Endothelial cell (in vitro differentiated cells): ENCODE measurements at regions not wholly inside any gene's neighbourhood (a gene's known extent, or its start where the extent isn't known, plus 50 kb on each side); places are given as distances from the start of the nearest gene placed in this dataset.
"Not testable (repeated sequence)": the region's sequence is repeated elsewhere in the genome, so short reads cannot be mapped to it uniquely, and the experiment has no call there.

Source experiments
- DNase-seq: peaks from one replicate; pipeline ENCODE4 v3.0.0; 2021; ENCODE audit warnings: low spot score
- H3K27ac Mint-ChIP-seq: one replicate; pipeline ENCODE4 v1.8.0; 2021; ENCODE audit warnings: mixed read lengths, inconsistent platforms; ENCODE audit not compliant: unreplicated experiment
- H3K27me3 Mint-ChIP-seq: one replicate; pipeline ENCODE4 v1.8.0; 2021; ENCODE audit warnings: mild to moderate bottlenecking, moderate library complexity, mixed read lengths, inconsistent platforms; ENCODE audit not compliant: unreplicated experiment
- H3K36me3 Mint-ChIP-seq: one replicate; pipeline ENCODE4 v1.8.0; 2021; ENCODE audit warnings: mild to moderate bottlenecking, low read depth, mixed read lengths, inconsistent platforms; ENCODE audit not compliant: unreplicated experiment
- H3K4me1 Mint-ChIP-seq: one replicate; pipeline ENCODE4 v1.8.0; 2021; ENCODE audit warnings: mild to moderate bottlenecking, mixed read lengths, inconsistent platforms; ENCODE audit not compliant: unreplicated experiment
- H3K4me3 Mint-ChIP-seq: one replicate; pipeline ENCODE4 v1.8.0; 2021; ENCODE audit warnings: mild to moderate bottlenecking, mixed read lengths, inconsistent platforms; ENCODE audit not compliant: unreplicated experiment
- H3K9me3 Mint-ChIP-seq: one replicate; pipeline ENCODE4 v1.8.0; 2021; ENCODE audit warnings: mixed read lengths, inconsistent platforms; ENCODE audit not compliant: unreplicated experiment
- CTCF ChIP-seq: fragments of 200-600 bp; sonication (generic); IDR thresholded peaks from one replicate; pipeline ENCODE4 v1.5.0; 2021; ENCODE audit warnings: antibody characterized with exemption; ENCODE audit not compliant: unreplicated experiment

GRCh38 chr6:11473008-11473740 lies 64.4 kb upstream of the TMEM170B start:
- no peak overlapping the region for H3K4me3 Mint-ChIP-seq
- H3K27me3 Mint-ChIP-seq, result no peaks in the 10 kb centered on the region
- H3K9me3 Mint-ChIP-seq, result no peaks in the 10 kb centered on the region
- no peak overlapping the region for H3K27ac Mint-ChIP-seq
- DNase-seq, result no peak
- peaks cover 4% of the 10 kb centered on the region for H3K4me1 Mint-ChIP-seq
- no peak for TF ChIP-seq CTCF
- H3K36me3 Mint-ChIP-seq, result no peaks in the 10 kb centered on the region

DNA sequence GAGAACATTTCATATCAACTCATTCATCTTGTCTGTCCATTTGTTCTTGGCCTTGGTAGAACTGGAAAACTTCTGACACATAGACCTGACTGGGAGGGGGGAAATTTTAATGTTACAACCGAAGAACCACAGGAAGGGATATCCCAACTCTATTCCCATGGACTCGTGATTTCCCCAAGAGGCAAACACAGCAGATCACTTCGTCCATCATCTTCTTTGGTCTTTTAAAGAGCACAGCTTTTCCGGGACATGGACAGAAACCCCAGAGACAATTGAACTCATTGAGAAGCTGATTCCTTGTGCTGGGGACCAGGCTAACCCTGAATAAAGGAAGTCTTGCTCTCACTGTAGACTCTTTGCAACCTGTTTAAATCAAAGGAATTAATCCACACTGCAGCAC lies 66.3 kb upstream of the TMEM170B start:
- TF ChIP-seq CTCF, result no peak
- no peak for DNase-seq
- peaks cover 4% of the 10 kb centered on the region for H3K4me1 Mint-ChIP-seq
- H3K36me3 Mint-ChIP-seq, result no peaks in the 10 kb centered on the region
- H3K4me3 Mint-ChIP-seq, result no peak overlapping the region
- H3K27me3 Mint-ChIP-seq, result peaks cover 2% of the 10 kb centered on the region
- H3K27ac Mint-ChIP-seq, result no peak overlapping the region
- H3K9me3 Mint-ChIP-seq, result no peaks in the 10 kb centered on the region

GRCh38 chr6:11469684-11470083 lies 67.9 kb upstream of the TMEM170B start:
- TF ChIP-seq CTCF, result no peak
- Mint-ChIP-seq H3K27ac (no peak overlapping the region), H3K27me3 (peaks cover 2% of the 10 kb centered on the region), H3K36me3 (no peaks in the 10 kb centered on the region), H3K9me3 (no peaks in the 10 kb centered on the region), H3K4me3 (no peak overlapping the region), H3K4me1 (peaks cover 4% of the 10 kb centered on the region)
- DNase-seq, result no peak

DNA sequence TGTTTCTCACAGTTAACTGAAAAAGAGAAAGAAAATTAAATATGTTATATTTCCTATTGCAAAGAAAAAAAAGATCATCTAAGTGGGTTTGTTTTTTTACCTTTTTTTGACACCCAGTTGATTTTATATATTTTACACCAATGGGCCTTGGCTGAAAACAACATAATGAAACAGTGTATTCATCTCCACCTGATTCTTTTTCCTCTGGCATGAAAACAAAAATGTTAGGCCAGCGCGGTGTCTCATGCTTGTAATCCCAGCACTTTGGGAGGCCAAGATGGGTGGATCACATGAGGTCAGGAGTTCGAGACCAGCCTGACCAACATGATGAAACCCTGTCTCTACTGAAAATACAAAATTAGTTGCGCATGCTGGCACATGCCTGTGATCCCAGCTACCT lies 69.3 kb upstream of the TMEM170B start:
- not testable (repeated sequence) for H3K4me3 Mint-ChIP-seq, H3K4me1 Mint-ChIP-seq, H3K9me3 Mint-ChIP-seq, H3K36me3 Mint-ChIP-seq, H3K27ac Mint-ChIP-seq, H3K27me3 Mint-ChIP-seq, DNase-seq

DNA sequence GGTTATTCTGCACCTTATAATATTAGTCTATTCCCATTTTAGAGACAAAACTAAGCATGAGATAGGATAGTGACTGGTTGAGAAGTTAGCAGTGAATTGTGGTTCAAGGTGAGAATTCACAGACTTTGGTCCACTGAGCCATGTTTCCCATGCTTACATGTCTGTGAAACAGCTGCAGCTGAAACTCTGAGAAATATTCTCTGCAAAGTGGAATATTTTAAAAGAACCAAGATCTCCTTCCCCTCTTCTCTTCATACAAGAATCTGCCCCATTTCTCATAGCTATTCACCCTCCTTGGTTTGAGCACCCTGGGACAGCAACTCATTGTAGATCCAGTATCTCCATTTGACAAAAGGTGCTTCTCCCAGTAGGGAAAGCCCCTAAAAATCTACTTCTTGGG lies 70.2 kb upstream of the TMEM170B start:
- no peak for TF ChIP-seq CTCF
- no peaks in the 10 kb centered on the region for H3K4me1 Mint-ChIP-seq

More for the DNA sequence above, 70.2 kb upstream of the TMEM170B start:
- Mint-ChIP-seq H3K4me3 (no peak overlapping the region), H3K9me3 (no peaks in the 10 kb centered on the region), H3K27ac (no peak overlapping the region), H3K27me3 (peaks cover 2% of the 10 kb centered on the region), H3K36me3 (no peaks in the 10 kb centered on the region)
- DNase-seq, result no peak
